ENCODE measurements at regions not wholly inside any gene's neighbourhood (a gene's known extent, or its start where the extent isn't known, plus 50 kb on each side); places are given as distances from the start of the nearest gene placed in this dataset.
"Not testable (repeated sequence)": the region's sequence is repeated elsewhere in the genome, so short reads cannot be mapped to it uniquely, and the experiment has no call there.

DNA sequence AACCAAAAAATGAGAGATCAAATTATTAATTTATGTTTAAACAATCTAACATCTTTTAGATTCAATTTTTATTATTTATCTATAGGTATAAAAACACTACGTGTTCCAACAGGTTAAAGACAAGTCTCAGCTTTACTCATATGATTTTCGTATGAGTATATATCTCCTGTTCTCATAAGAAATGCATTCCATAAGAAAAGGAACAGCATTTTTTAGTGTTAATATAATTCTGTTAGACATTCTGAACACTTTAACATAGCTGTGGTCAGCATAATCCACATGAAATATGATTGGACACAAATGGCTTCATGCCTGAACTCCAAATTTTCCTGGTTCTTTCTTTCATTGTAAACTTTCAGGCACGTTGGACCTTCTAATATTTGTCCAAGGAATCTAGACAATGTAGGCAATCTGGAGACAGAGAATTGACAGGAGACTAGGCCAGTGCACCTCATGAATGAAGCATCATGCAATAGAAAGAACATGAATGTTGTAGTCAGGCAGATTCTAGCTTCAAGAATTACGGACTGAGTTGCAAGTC is 1122.0 kb upstream of the ALCAM start:
- no peak for DNase-seq (ENCODE audit: low read depth in 2 of 2)

DNA sequence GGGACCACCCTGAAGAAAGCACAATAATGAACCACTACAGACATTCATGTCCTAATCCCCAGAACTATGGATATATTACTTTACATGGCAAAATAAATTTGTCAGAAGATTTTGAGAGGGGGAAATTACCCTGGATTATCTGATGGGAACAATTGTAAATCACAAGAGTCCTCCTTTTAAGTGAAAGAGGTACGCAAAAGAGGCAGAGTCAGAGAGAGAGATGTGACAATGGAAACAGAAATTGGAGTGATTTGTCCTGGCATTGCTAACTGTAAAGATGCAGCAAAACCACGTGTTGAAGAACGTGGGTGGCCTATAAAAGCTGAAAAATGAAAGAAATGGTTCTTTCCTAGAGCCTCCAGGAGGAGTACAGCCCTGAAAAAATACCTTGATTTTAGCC is 1121.4 kb upstream of the ALCAM start:
- no peak for DNase-seq (ENCODE audit: low read depth in 2 of 2)

DNA sequence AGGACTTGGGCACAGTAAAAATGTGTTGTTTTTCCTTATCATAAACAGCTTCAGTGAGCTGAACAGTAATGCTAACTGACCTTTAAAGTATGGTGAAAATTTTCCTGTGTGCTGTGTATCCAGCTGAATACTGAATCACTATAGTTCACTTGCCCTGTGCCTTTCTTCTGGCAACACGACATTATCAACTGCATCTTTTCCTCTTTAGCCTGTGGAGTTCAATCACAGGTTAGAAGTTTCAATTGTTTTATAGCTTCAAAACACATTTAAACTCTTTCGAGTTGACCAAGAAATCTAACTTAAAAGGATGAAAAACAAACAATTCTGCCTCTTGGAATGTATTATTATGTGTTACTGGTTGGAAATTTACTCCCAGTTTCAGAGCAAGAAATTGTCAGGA is 1120.7 kb upstream of the ALCAM start:
- no peak for DNase-seq (ENCODE audit: low read depth in 2 of 2)

DNA sequence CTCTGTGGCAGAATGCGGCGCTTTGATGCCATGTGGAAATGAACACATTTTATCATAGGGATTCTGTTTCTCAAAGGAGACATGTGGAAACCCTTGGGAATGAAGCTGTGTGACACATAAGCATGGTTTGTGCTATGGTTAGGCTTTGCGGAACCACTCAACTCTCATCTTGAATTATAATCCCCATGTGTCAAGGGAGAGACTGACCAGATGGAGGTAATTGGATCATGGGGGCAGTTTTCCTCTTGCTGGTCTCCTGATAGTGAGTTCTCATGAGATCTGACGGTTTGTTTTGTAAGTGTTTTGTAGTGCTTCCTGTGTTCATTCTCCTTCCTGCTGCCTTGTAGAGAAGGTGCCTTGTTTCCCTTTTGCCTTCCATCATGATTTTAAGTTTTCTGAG is 1109.2 kb upstream of the ALCAM start:
- no peak for DNase-seq (ENCODE audit: low read depth in 2 of 2)

DNA sequence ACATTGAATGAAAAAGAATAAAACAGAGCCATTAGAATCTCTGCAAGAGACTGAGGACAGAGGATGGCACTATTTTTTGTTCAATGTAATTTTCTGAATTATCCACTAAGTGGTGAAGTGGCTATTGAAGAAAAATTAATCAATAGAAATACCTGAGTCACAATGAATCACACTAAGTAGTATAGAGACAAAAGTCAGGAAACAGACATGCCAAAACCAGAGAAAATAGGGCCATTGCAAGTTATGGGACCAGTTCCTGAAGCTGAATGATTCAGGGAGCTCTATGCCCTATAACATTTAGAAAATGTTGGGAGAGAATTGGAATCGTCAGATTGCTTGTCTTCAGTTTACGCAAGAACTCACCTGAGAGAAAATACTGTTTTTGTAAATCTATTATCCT is 1103.2 kb upstream of the ALCAM start:
- DNase-seq (ENCODE audit: low read depth in 2 of 2): no peak

DNA sequence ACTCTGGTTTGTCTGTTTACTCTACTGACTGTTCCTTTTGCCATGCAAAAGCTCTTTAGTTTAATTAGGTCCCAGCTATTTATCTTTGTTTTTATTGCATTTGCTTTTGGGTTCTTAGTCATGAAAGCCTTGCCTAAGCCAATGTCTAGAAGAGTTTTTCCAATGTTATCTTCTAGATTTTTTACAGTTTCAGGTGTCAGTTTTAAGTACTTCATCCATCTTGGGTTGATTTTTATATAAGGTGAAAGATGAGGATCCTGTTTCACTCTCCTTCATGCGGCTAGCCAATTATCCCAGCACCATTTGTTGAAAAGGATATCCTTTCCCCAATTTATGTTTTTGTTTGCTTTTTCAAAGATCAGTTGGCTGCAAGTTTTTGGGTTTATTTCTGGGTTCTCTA is 1100.5 kb upstream of the ALCAM start:
- not testable (repeated sequence) for DNase-seq (ENCODE audit: low read depth in 2 of 2)

DNA sequence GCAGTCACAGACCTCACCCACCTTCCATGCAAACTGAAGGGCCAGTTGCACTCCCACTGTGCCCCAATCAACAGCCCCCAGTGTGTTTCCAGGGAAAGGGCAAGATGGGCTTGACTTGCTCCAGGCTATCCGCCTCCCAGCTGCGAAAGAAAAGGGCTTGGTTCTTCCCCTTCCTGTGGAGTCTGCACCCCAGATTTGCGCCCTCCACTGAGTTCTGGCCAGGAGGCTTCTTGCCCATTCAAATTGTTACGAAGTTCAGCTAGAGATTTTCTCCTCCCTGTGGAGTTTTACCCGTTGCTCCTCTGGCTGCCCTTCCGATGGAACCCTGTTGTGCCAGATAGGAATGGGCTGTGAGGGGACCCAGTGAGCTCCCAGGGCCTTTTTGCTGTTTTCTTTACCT is 1096.9 kb upstream of the ALCAM start:
- DNase-seq (ENCODE audit: low read depth in 2 of 2): no peak

DNA sequence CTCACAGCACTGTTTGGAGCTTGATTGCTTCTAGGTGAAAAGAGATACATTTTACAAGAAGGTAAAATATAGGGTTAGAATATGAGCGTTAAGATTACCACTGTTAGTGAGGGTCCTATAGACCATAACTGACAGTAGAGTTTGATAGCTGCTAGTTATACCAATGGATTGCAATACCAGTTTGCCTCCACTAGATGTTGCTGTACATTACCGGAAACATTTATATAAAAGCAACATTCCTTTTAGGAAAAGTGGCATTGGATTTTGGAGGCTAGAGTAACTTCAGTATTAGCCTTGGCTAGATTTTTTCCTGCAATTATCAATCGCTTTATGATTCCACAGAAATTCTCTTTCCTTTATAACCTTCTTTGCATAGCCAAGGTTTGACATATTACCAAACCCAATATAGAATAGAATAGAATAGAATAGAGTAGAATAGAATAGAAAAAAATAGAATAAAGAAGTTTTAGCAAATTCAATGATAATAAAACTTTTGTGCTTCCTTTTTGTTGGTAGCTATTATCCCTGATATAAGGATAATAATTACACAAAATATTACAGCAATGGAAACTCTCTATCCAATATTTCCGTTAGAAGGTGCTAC is 1093.6 kb upstream of the ALCAM start:
- no peak for DNase-seq (ENCODE audit: low read depth in 2 of 2)

DNA sequence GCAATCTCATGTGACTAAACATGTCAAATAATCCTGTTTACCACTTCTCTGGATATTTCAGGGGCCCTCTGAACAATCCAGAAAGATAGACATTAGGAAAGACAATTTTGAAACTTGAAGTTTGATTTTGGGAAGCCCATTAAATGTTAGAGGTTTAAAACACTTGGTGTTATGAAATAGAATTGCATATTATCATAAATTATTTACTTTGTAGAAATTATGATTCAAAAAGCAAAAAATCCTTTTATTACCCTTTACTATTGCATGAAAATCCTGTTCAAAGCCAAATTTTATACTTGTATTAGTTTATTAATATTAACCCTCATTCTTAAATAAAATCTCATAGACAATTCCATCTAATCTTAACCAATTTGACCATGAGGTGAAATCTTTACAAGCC is 1091.5 kb upstream of the ALCAM start:
- no peak for DNase-seq (ENCODE audit: low read depth in 2 of 2)

DNA sequence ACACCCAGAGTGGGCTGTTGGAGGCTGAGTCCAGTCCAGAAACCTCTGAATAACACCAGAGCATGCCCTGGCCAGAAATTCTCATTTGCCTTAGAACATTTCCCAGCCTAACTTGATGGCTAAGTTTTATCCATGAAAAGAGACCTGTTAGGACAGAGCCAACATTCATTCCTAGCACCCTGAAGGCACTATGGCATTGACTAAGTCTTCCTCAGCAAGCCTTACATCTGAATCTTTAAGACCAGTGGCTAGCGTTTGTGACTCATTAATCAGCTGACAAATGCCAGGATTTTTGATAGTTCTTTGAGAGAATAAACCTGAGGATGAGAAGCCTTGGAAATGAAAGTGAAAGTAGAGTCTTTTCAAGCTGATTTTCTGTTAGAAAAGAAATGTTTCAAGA is 1087.1 kb upstream of the ALCAM start:
- no peak for DNase-seq (ENCODE audit: low read depth in 2 of 2)

DNA sequence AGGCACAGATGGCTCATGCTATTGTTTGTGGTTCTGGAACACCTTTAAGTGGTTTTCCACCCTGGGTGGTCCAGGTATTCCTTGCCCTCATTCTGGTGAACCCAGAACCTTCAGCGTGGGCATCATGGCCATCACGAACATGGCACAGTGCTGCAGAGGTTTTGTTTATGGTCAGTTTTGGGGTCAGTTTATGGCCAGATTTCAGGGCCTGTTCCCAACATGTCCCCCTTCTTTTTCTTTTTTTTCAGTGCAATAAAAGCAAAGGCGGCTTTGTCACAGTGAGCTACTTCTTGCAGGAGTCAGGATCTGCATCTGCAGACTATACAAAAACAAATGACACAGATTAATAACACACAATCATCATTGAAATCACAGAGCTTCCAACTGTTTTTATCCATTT is 1085.0 kb upstream of the ALCAM start:
- DNase-seq (ENCODE audit: low read depth in 2 of 2): no peak

DNA sequence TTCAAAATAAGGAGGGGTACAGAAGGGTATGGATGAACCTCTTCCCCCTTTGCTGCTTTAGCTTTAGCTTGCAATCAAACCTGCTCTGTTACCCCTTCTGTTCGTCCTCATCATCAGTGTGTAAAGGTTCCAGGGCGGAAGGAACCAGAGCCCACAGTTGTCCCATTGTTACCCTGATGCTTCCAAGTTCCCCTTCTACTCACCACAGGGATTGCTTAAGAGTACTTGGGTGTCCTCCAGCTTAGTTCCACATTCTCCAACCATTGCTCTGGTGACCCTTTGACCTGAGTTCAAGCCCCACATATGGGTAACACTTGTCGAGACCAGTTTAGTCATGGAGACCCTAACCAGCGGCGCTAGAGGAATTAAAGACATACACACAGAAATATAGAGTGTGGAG is 1080.1 kb upstream of the ALCAM start:
- DNase-seq (ENCODE audit: low read depth in 2 of 2): no peak

DNA sequence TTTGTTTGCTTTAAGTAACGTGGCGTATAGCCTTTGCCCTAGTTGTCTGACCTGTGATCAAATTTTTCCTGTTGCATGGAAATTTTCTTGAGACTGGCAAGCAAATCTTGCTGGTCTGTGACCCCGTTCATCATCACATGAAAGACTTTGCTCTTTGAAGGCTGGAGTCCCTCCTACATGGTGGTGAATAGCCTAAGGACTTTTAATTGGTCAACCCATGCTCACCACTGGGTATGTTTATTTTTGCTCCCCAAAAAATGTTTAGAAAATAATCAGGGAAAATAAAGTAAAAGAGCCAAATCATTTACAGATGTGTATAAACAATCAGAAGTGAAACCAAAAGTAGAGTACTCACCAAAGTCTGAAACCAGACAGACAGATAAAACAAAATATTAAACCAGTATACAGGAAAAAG is 1075.3 kb upstream of the ALCAM start:
- DNase-seq (ENCODE audit: low read depth in 2 of 2): no peak

DNA sequence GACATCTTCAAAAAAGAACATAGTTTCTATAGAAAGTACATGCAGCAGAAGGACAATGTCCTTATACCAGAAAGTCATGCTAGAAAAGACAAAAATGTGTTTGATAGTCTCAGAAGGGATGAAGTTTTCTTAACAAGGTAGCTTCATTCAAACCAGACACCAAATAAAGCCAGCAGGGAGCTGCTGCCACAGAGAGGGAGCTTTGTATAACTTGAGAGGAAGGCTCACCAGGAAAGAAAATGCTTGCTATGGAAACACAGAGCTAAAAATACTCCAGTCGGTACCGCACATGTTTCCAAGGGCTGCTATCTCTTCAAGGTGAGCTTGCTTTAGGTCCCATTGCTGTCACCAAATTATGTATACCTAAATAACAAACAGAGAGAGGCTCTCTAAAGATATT is 1074.8 kb upstream of the ALCAM start:
- no peak for DNase-seq (ENCODE audit: low read depth in 2 of 2)

DNA sequence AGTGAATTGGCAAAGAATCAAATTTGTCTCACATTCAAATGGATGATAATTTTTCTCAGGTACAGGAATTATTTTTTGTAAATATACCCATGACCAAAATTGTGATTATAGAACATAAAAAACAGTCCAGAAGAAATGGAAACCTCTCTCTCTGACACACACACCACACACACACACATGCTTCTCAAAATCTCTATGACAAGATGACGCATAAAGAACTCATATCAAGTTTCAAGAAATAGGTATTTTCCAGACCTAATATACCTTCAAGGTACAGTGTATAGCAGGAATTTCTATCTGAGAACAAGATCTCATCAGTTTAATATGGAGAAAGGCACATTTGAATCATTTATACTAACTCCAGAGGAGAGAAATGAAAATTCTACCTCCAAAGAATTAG is 1069.1 kb upstream of the ALCAM start:
- DNase-seq (ENCODE audit: low read depth in 2 of 2): no peak

DNA sequence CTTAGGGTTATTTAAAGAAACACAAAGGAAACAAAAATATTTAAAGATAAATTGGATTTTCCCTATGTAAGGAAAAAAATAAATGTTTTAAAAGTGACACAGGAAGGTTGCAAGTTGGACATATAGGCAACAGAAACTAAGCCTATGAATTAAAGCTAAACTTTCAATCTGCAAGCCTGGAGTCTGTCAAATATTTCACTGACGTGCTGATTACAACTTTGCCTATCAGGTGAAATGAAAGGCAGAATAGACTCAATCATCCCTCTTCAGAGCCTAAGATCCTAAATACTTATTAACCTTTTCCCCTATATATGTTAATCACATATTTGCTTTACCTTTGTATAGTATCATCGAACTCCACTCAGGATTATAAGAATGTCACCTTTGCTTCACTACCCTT is 1068.0 kb upstream of the ALCAM start:
- no peak for DNase-seq (ENCODE audit: low read depth in 2 of 2)

DNA sequence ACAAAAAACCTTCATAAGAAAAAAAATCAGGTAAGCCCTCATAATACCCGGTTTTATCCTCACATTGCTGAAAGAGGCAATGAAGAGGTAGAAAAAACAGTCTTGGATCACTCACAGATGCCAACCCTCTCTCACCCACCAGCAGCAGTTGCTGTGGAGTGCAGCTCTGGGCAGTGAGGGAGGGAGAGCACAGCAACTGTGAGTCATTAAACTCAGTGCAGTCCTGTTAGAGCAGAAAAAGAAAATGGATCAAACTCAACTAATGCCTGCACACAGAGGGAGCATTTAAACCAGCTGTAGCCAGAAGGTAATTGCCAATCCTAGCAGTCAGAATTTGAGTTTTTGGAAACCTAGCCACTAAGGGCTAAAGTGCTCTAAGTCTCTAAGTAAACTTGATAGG is 1050.6 kb upstream of the ALCAM start:
- no peak for DNase-seq (ENCODE audit: low read depth in 2 of 2)

DNA sequence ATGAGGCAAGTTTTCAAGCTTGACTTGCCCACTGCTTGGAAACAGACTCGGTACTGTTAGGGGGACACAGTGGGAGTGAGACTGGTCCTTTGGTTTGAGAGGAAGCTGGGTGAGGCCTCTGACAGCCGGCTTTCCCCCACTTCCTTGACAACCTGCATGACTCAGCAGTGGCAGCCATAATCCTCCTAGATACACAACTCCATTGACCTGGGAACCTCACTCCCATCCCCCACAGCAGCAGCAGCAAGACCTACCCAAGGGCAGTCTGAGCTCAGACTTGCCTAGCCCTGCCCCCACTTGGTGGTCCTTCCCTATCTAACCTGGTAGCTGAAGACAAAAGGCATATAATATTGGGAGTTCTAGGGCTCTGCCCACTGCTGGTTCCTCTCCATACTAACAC is 1043.5 kb upstream of the ALCAM start:
- no peak for DNase-seq (ENCODE audit: low read depth in 2 of 2)

DNA sequence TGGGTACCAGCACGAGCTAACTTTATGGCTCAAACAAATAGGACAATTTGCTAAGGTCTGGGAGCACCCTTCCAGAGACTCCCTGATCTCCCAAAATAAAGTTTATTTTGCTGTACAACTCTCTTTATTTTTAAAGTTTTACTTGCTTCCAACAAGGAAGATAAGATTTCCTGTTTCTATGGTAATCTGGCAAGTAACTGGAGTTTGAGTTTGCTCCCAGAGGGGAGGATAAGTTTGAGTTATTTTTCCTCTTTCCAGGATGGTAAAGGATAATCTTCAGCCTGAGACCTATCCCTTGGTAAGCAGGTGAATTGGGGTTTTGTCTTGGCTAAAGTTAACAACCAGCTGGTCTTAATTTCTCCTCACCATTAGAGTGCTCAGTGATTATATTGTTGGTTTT is 1019.4 kb upstream of the ALCAM start:
- no peak for DNase-seq (ENCODE audit: low read depth in 2 of 2)

DNA sequence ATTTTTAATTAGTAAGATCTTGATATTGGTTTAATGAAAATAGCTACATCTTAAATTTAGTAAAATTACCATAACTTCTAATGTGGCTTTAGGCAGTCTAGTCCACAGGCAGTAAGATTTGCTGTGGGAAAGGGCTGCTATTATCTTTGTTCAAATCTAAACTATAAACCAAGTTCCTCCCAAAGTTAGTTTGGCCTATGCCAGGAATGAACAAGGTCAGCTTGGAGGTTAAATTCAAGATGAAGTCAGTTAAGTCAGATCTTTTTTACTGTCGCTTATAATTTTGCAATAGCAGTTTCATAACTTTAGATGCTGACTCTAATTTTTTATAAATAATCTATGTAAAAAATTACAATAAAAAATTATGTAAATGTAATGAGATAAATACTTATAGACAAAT is 1016.9 kb upstream of the ALCAM start:
- DNase-seq (ENCODE audit: low read depth in 2 of 2): no peak

DNA sequence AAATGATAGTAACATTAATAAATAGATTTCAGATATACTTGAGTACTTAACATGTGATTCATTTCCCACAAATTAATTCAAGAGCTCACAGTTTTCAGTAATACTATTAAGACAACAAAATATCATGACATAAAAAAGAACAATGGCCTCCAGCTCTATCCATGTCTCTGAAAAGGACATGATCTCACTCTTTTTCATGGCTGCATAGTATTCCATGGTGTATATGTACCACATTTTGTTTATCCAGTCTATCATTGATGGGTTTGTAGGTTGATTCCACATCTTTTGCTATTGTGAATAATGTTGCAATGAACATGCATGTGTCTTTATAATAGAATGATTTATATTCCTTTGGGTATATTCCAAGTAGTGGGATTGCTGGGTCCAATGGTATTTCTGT is 1012.8 kb upstream of the ALCAM start:
- no peak for DNase-seq (ENCODE audit: low read depth in 2 of 2)

DNA sequence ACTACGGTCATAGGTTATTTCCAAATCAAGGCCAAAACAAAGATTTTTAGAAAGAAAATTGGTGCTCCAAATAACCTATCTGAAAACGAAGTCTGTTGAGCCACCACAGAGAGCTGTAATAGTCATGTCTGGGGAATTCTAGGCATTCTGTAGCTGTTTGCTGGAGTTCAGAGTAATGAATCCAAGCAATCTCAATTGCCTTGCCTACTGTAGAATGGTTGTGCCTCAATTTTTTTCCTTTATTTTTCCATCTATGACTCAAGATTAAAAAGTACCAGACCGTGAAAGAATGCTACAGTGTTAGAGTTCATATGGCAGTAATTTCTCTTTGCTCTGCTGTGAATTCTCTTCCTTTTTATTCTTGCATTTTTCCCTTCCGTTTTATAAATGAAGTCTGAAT is 1007.2 kb upstream of the ALCAM start:
- no peak for DNase-seq (ENCODE audit: low read depth in 2 of 2)

DNA sequence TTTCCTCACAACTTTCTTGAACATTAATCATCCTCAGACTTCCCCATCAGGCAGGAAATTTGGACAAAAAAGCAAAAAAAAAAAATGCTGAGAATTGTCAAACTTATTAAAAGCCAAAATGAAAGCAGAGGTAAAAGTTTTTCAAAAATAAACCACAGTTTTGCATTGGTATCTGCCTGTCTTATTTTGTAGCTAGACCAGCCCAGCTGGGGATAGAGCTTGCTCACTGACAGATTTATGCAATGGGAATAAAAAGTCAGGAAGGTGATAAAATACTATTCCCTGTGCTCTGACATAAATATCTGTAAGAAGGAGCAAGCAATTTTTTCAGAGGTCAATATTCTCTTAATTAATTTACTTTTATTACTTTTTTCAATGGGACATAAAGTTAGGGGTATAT is 1006.7 kb upstream of the ALCAM start:
- DNase-seq (ENCODE audit: low read depth in 2 of 2): no peak

DNA sequence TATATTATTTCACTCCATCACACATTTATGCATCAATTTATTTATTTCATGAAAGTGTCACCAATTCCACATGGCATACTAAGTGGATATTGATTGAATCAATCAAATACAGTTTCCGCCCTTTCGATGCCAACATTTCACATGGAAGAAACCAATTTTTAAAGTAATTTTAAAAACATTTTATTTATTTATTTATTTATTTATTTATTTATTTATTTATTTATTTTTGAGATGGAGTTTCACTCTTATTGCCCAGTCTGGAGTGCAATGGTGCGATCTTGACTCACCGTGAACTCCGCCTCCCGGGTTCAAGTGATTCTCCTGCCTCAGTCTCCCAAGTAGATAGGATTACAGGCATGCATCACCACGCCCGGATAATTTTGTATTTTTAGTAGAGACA is 1005.0 kb upstream of the ALCAM start:
- DNase-seq (ENCODE audit: low read depth in 2 of 2): not testable (repeated sequence)
